SK-N-SH treated with all-trans-retinoic acid at 6 μM for 48 hours (cell line): ENCODE measurements at regions not wholly inside any gene's neighbourhood (a gene's known extent, or its start where the extent isn't known, plus 50 kb on each side); places are given as distances from the start of the nearest gene placed in this dataset.

Experiments
- ATAC-seq: fragments of 200-7000 bp; cut with Tn5 transposase; 3 replicates; pipeline ENCODE4 v1.9.1; 2020; ENCODE audit warnings: mild to moderate bottlenecking, moderate library complexity
- ARNTL ChIP-seq: fragments of 450-650 bp; formaldehyde crosslinking; IDR thresholded peaks from 2 replicates; pipeline ENCODE4 v1.5.0; 2020; ENCODE audit warnings: low read depth, mild to moderate bottlenecking, moderate library complexity, borderline replicate concordance
- CREB5 ChIP-seq: fragments of 250-450 bp; sonication (Bioruptor Pico); IDR thresholded peaks from 2 replicates; pipeline ENCODE4 v1.5.1; 2020; ENCODE audit warnings: low read depth, mild to moderate bottlenecking, moderate library complexity
- CSDC2 ChIP-seq: fragments of 250-450 bp; sonication (Bioruptor Pico); IDR thresholded peaks from 2 replicates; pipeline ENCODE4 v1.5.0; 2020; ENCODE audit warnings: mild to moderate bottlenecking, moderate library complexity
- CSRNP3 ChIP-seq: fragments of 250-450 bp; sonication (Bioruptor Pico); IDR thresholded peaks from 2 replicates; pipeline ENCODE4 v1.5.1; 2021; ENCODE audit warnings: mild to moderate bottlenecking, moderate library complexity
- ESRRG ChIP-seq: fragments of 250-450 bp; sonication (Bioruptor Pico); IDR thresholded peaks from 2 replicates; pipeline ENCODE4 v1.6.1; 2021; ENCODE audit warnings: mild to moderate bottlenecking
- GLIS3 ChIP-seq: fragments of 250-450 bp; sonication (Bioruptor Pico); IDR thresholded peaks from 2 replicates; pipeline ENCODE4 v1.5.0; 2020; ENCODE audit warnings: mild to moderate bottlenecking, moderate library complexity
- PATZ1 ChIP-seq: fragments of 250-450 bp; sonication (Bioruptor Pico); IDR thresholded peaks from 2 replicates; pipeline ENCODE4 v1.8.0; 2020; ENCODE audit warnings: mild to moderate bottlenecking, moderate library complexity, borderline replicate concordance
- POU6F1 ChIP-seq: fragments of 250-450 bp; sonication (Bioruptor Pico); IDR thresholded peaks from 2 replicates; pipeline ENCODE4 v1.8.0; 2021; ENCODE audit warnings: low read depth, mild to moderate bottlenecking, moderate library complexity, borderline replicate concordance
- PPARA ChIP-seq: fragments of 250-450 bp; sonication (Bioruptor Pico); IDR thresholded peaks from 2 replicates; pipeline ENCODE4 v1.5.0; 2020; ENCODE audit warnings: mild to moderate bottlenecking, borderline replicate concordance
- RARB ChIP-seq: fragments of 250-450 bp; sonication (Bioruptor Pico); IDR thresholded peaks from 2 replicates; pipeline ENCODE4 v1.8.0; 2021; ENCODE audit warnings: mild to moderate bottlenecking, moderate library complexity
- TOX ChIP-seq: fragments of 250-450 bp; sonication (Bioruptor Pico); IDR thresholded peaks from 2 replicates; pipeline ENCODE4 v1.8.0; 2021; ENCODE audit warnings: mild to moderate bottlenecking, moderate library complexity, borderline replicate concordance
- TSHZ2 ChIP-seq: fragments of 250-450 bp; sonication (Bioruptor Pico); IDR thresholded peaks from 2 replicates; pipeline ENCODE4 v1.5.0; 2020; ENCODE audit warnings: mild to moderate bottlenecking, moderate library complexity
- ZC3H10 ChIP-seq: fragments of 250-450 bp; sonication (Bioruptor Pico); IDR thresholded peaks from 2 replicates; pipeline ENCODE4 v1.5.1; 2021; ENCODE audit warnings: mild to moderate bottlenecking, moderate library complexity
- ZFP30 ChIP-seq: fragments of 450-650 bp; formaldehyde crosslinking; IDR thresholded peaks from 2 replicates; pipeline ENCODE4 v1.5.0; 2022; ENCODE audit warnings: mild to moderate bottlenecking, moderate library complexity
- ZNF565 ChIP-seq: fragments of 450-650 bp; formaldehyde crosslinking; conservative IDR thresholded peaks from 2 replicates; pipeline ENCODE4 v1.5.0; 2020; ENCODE audit warnings: low read depth, mild to moderate bottlenecking, moderate library complexity
- ZNF70 ChIP-seq: fragments of 450-650 bp; formaldehyde crosslinking; IDR thresholded peaks from 2 replicates; pipeline ENCODE4 v1.5.0; 2020; ENCODE audit warnings: mild to moderate bottlenecking, moderate library complexity

GRCh38 chr3:175861916-175862315 lies 1002.8 kb downstream of the NAALADL2 start:
- ATAC-seq: no peak
- TF ChIP-seq TSHZ2 (CRISPR knock-in tag) (no peak), CSRNP3 (no peak), TOX (CRISPR knock-in tag) (no peak), ZNF565 (CRISPR knock-in tag) (no peak), GLIS3 (CRISPR knock-in tag) (no peak), PPARA (CRISPR knock-in tag) (no peak), ZNF70 (CRISPR knock-in tag) (no peak), ARNTL (CRISPR knock-in tag) (no peak), CSDC2 (CRISPR knock-in tag) (no peak), RARB (CRISPR knock-in tag) (no peak), ZFP30 (no peak), ESRRG (CRISPR knock-in tag) (no peak), ZC3H10 (CRISPR knock-in tag) (no peak), PATZ1 (CRISPR knock-in tag) (no peak), POU6F1 (no peak), CREB5 (CRISPR knock-in tag) (no peak)
